ENCODE measurements at regions not wholly inside any gene's neighbourhood (a gene's known extent, or its start where the extent isn't known, plus 50 kb on each side); places are given as distances from the start of the nearest gene placed in this dataset.
A peak's percentile ranks its signal among the peaks of the same experiment; 100 is the strongest.
"Not testable (repeated sequence)": the region's sequence is repeated elsewhere in the genome, so short reads cannot be mapped to it uniquely, and the experiment has no call there.

DNA sequence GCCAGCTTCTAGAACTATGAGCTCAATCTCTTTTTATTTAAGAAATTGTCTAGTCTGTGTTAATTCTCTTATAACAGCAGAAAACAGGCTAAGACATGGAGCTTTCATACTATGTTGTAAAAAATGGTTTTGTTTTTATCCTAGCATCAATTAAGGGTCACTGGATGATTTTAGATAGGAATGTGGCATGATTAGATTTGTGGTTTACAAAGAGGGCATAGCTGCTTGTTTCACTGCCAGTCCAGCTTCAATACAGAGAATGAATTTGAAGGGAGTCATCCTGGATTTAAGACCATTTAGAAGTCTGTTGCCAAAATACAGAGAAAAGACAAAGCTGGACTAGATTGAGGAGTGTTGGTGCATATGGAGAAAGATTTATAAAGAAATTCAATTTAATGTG, 532.6 kb upstream of the CCDC54 start:
- no peaks in the 10 kb centered on the region for H3K4me1 Mint-ChIP-seq
- H3K9me3 Mint-ChIP-seq = no peaks in the 10 kb centered on the region
- H3K27ac Mint-ChIP-seq = no peak overlapping the region
- DNase-seq (ENCODE audit: low spot score in 2 of 2) (no peak), ATAC-seq (no peak)
- no peaks in the 10 kb centered on the region for H3K36me3 Mint-ChIP-seq
- no peak overlapping the region for H3K4me3 Mint-ChIP-seq

DNA sequence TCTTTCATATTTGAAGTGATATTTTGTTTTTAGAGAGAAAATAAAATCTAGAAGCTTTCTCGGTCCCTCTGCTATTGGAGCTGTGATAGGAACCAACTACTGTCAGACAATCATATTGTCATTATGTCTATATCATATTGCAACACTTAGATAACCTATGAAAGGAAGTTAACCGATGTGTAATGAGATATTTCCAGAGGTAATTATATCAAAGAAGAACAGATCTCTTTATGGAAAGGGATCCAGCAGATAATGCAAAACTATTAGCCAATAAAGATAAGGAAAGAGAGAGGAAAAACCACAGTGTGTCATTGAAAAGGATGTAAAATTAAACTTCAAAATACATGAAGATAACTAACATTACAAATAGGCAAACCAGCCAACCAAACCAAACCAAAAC, 529.1 kb upstream of the CCDC54 start:
- DNase-seq (ENCODE audit: low spot score in 2 of 2) (no peak), ATAC-seq (no peak)
- H3K9me3 Mint-ChIP-seq = no peaks in the 10 kb centered on the region
- no peaks in the 10 kb centered on the region for H3K36me3 Mint-ChIP-seq
- no peaks in the 10 kb centered on the region for H3K4me1 Mint-ChIP-seq
- no peak overlapping the region for H3K27ac Mint-ChIP-seq
- no peak overlapping the region for H3K4me3 Mint-ChIP-seq

GRCh38 chr3:106850437-106850836, 526.8 kb upstream of the CCDC54 start:
- no peaks in the 10 kb centered on the region for H3K4me1 Mint-ChIP-seq
- no peak for DNase-seq (ENCODE audit: low spot score in 2 of 2)
- no peak for ATAC-seq
- H3K36me3 Mint-ChIP-seq = no peaks in the 10 kb centered on the region
- H3K4me3 Mint-ChIP-seq = no peak overlapping the region
- no peak overlapping the region for H3K27ac Mint-ChIP-seq
- H3K9me3 Mint-ChIP-seq = peaks cover 2% of the 10 kb centered on the region

DNA sequence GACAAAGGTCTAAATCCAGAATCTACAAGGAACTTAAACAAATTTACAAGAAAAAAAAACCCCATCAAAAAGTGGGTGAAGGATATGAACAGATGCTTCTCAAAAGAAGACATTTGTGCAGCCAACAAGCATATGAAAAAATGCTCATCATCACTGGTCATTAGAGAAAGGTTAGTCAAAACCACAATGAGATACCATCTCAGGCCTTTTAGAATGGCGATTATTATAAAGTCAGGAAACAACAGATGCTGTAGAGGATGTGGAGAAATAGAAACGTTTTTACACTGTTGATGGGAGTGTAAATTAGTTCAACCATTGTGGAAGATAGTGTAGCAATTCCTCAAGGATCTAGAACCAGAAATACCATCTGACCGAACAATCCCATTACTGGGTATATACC, 518.9 kb upstream of the CCDC54 start:
- not testable (repeated sequence) for H3K4me1 Mint-ChIP-seq; ATAC-seq; DNase-seq (ENCODE audit: low spot score in 2 of 2); H3K9me3 Mint-ChIP-seq; H3K36me3 Mint-ChIP-seq; H3K4me3 Mint-ChIP-seq; H3K27ac Mint-ChIP-seq

- DNase-seq (ENCODE audit: low spot score in 2 of 2) = no peak
- no peak overlapping the region for H3K27ac Mint-ChIP-seq
Measured at GRCh38 chr3:106860182-106860581, 517.1 kb upstream of the CCDC54 start.

DNA sequence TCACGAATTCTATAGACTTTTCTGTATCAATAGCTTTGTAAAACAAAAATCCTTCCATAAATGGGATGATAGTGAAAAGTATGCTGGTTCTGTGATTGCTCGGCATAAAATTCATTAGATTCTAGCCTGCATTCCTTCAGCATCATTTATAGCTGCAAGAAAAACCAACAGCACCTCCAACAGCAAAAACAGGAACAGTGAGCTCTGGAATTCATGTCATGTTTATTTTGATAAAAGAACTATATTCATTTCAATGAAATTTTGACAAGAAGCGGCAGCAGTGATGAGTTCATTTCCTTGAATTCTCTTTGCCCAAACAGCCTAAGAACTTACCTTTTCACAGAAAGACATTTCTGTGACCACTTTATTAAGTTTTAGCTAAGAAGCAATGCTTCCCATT, 515.2 kb upstream of the CCDC54 start:
- ATAC-seq = no peak
- Mint-ChIP-seq H3K4me1 (no peaks in the 10 kb centered on the region), H3K36me3 (no peaks in the 10 kb centered on the region), H3K4me3 (no peak overlapping the region), H3K9me3 (no peaks in the 10 kb centered on the region), H3K27ac (no peak overlapping the region)
- DNase-seq (ENCODE audit: low spot score in 2 of 2) = no peak

More at GRCh38 chr3:106860182-106860581, 517.1 kb upstream of the CCDC54 start:
- Mint-ChIP-seq H3K4me1 (no peaks in the 10 kb centered on the region), H3K4me3 (no peak overlapping the region), H3K36me3 (no peaks in the 10 kb centered on the region), H3K9me3 (peaks cover 8% of the 10 kb centered on the region)
- no peak for ATAC-seq

DNA sequence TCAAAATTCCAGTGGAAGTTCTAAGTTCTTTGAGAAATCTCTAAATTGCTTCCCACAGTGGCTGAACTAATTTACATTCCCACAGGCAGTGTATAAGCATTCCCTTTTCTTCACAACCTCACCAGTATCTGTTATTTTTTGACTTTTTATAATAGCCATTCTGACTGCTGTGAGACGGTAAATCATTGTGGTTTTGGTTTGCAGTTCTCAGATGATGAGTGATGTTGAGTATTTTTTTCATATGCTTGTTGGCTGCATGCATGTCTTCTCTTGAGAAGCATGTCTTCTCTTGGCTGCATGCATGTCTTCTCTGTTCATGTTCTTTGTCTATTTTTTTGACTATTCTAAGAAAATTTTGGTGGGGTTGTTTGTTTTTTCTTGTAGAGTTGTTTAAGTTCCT, 499.6 kb upstream of the CCDC54 start:
- Mint-ChIP-seq H3K4me3 (no peak overlapping the region), H3K9me3 (peaks cover 6% of the 10 kb centered on the region), H3K27ac (no peak overlapping the region), H3K36me3 (no peaks in the 10 kb centered on the region), H3K4me1 (no peaks in the 10 kb centered on the region)
- ATAC-seq = no peak
- DNase-seq (ENCODE audit: low spot score in 2 of 2) = no peak

GRCh38 chr3:106880206-106880605, 497.0 kb upstream of the CCDC54 start:
- DNase-seq (ENCODE audit: low spot score in 2 of 2) (no peak), ATAC-seq (no peak)
- H3K4me3 Mint-ChIP-seq = no peak overlapping the region
- no peaks in the 10 kb centered on the region for H3K36me3 Mint-ChIP-seq
- no peak overlapping the region for H3K27ac Mint-ChIP-seq
- H3K9me3 Mint-ChIP-seq = peaks cover 7% of the 10 kb centered on the region
- no peaks in the 10 kb centered on the region for H3K4me1 Mint-ChIP-seq

- no peak for ATAC-seq
- Mint-ChIP-seq H3K36me3 (no peaks in the 10 kb centered on the region), H3K4me1 (no peaks in the 10 kb centered on the region), H3K27ac (no peak overlapping the region), H3K9me3 (peaks cover 10% of the 10 kb centered on the region), H3K4me3 (no peak overlapping the region)
- DNase-seq (ENCODE audit: low spot score in 2 of 2) = no peak
Measured at GRCh38 chr3:106881186-106881585, 496.1 kb upstream of the CCDC54 start.

DNA sequence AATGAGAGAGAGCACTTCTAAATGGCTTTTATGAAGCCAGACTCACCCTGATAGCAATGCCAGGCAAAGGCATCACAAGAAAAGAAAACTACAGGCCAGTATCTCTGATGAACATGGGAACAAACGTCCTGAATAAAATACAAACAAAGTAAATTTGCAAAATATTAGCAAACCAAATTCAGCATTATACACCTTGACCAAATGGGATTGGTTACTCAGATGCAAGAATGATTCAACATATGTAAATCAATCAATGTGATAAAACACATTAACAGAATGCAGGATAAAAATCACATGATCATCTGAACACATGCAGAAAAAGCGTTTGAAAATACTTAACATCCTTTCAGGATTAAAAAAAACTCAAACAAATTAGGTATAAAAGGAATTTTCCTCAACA, 494.9 kb upstream of the CCDC54 start:
- DNase-seq (ENCODE audit: low spot score in 2 of 2) = no peak
- no peaks in the 10 kb centered on the region for H3K36me3 Mint-ChIP-seq
- no peak overlapping the region for H3K27ac Mint-ChIP-seq
- H3K4me1 Mint-ChIP-seq = no peaks in the 10 kb centered on the region
- peaks cover 10% of the 10 kb centered on the region for H3K9me3 Mint-ChIP-seq
- ATAC-seq = no peak
- no peak overlapping the region for H3K4me3 Mint-ChIP-seq

- Mint-ChIP-seq H3K9me3 (no peaks in the 10 kb centered on the region), H3K36me3 (no peaks in the 10 kb centered on the region), H3K27ac (no peak overlapping the region), H3K4me3 (no peak overlapping the region), H3K4me1 (no peaks in the 10 kb centered on the region)
- no peak for DNase-seq (ENCODE audit: low spot score in 2 of 2)
- no peak for ATAC-seq
Measured at GRCh38 chr3:106906074-106906473, 471.2 kb upstream of the CCDC54 start.

GRCh38 chr3:106908181-106908938, 468.9 kb upstream of the CCDC54 start:
- no peaks in the 10 kb centered on the region for H3K4me1 Mint-ChIP-seq
- ATAC-seq = peak; percentile 25

DNA sequence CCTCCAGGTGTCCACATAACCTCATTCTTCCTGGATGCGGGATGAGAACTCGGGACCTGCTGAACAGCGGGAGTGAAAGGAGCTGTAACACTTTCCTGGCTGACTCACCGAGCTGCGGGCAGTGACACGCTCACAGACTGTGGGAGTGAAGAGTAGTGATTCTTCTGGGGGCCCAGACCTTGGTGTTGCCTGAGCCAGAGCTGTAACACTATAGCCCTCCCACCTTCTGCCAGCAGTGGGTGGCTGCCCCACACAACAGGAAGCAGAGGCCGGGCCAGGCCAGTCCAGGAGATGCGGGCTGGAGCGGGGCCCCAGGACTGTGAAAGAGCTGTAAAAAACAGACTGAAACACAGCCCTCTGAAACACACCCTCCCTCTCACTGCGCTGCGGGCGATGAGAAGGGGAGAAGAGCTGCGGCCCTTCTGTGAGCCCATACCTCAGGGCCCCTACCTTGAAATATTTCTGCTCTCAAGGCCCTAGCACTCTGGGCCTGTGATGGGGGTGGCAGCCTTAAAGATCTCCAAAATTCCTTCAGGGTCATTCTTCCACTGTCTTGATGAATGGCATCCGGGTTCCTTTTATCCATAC, 464.0 kb upstream of the CCDC54 start:
- Mint-ChIP-seq H3K36me3 (no peaks in the 10 kb centered on the region), H3K4me1 (no peaks in the 10 kb centered on the region), H3K27ac (no peak overlapping the region), H3K9me3 (no peaks in the 10 kb centered on the region), H3K4me3 (no peak overlapping the region)
- DNase-seq (ENCODE audit: low spot score in 2 of 2) = no peak
- peak; percentile 24 for ATAC-seq

More at GRCh38 chr3:106908181-106908938, 468.9 kb upstream of the CCDC54 start:
- Mint-ChIP-seq H3K4me3 (no peak overlapping the region), H3K27ac (no peak overlapping the region), H3K36me3 (no peaks in the 10 kb centered on the region), H3K9me3 (no peaks in the 10 kb centered on the region)
- DNase-seq (ENCODE audit: low spot score in 2 of 2) = no peak

- ATAC-seq = no peak
- no peaks in the 10 kb centered on the region for H3K36me3 Mint-ChIP-seq
- H3K27ac Mint-ChIP-seq = no peak overlapping the region
- DNase-seq (ENCODE audit: low spot score in 2 of 2) = no peak
- H3K4me1 Mint-ChIP-seq = no peaks in the 10 kb centered on the region
- no peak overlapping the region for H3K4me3 Mint-ChIP-seq
- H3K9me3 Mint-ChIP-seq = no peaks in the 10 kb centered on the region
Measured at GRCh38 chr3:106913966-106914365, 463.3 kb upstream of the CCDC54 start.

DNA sequence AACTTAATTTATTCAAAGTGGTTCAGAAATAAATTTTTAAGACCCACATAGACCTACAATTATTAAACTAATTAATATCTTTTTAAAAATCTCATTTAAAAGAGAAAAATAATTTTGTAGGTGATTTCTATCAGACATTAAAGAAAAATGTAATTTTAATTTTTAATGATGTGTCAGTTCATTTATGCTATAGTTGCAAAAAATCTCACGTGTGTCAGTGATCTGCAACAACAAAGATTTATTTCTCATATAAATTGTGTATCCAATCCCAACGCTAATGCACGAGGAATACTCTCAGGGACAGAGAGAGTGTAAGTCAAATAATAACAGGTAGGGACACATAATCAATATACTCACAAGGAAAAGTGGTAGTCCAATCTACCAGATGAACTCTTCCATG, 456.6 kb upstream of the CCDC54 start:
- Mint-ChIP-seq H3K4me1 (no peaks in the 10 kb centered on the region), H3K4me3 (no peak overlapping the region), H3K9me3 (no peaks in the 10 kb centered on the region), H3K36me3 (no peaks in the 10 kb centered on the region), H3K27ac (no peak overlapping the region)
- no peak for ATAC-seq
- no peak for DNase-seq (ENCODE audit: low spot score in 2 of 2)

- DNase-seq (ENCODE audit: low spot score in 2 of 2) (no peak), ATAC-seq (no peak)
- no peak overlapping the region for H3K4me3 Mint-ChIP-seq
- no peaks in the 10 kb centered on the region for H3K4me1 Mint-ChIP-seq
- no peaks in the 10 kb centered on the region for H3K36me3 Mint-ChIP-seq
- H3K27ac Mint-ChIP-seq = no peak overlapping the region
- no peaks in the 10 kb centered on the region for H3K9me3 Mint-ChIP-seq
Measured at GRCh38 chr3:106929081-106929480, 448.2 kb upstream of the CCDC54 start.

Measured in stimulated activated effector memory CD8-positive, alpha-beta T cell treated with anti-CD3 and anti-CD28 coated beads, Interleukin-12 subunit alpha, Interleukin-12 subunit beta, amount 100 ng/mL, for 72 hours (primary cell).